A673 (cell line): ENCODE measurements at regions not wholly inside any gene's neighbourhood (a gene's known extent, or its start where the extent isn't known, plus 50 kb on each side); places are given as distances from the start of the nearest gene placed in this dataset.

Experiments
- CTCF ChIP-seq: fragments of 300-800, 200-600 bp; sonication (generic); conservative IDR thresholded peaks from 2 replicates; pipeline ENCODE4 v1.5.1; 2017; ENCODE audit warnings: low read depth, mild to moderate bottlenecking, antibody characterized with exemption, low read length, moderate library complexity, mixed read lengths
- EZH2 ChIP-seq: fragments of 200-600 bp; sonication (generic); IDR thresholded peaks from 2 replicates; pipeline ENCODE4 v1.6.1; 2017; ENCODE audit warnings: borderline replicate concordance, low read depth, mild to moderate bottlenecking, mixed read lengths, antibody characterized with exemption, low read length; ENCODE audit not compliant: poor library complexity, severe bottlenecking

DNA sequence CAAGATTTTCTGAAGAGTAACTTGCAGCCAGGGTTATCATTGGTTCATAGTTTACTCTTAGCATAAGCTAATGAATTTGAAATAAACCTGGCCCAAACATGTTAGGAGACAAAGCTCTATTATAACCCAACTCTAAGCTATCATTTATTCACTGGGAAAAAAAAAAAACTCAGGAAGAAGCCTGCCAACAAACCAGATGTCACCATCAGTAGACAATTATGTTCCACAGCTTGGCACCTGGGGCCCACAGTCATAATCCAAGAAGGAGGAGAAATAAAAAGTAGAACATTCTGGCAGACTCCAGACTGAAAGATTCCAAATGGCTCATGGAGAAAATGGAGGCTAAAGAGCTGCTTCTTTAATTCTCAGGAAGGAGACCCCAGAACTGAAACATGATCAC is 100.0 kb upstream of the CNR1 start:
- TF ChIP-seq CTCF (no peak), EZH2 (no peak)
